B cell (primary cell): ENCODE measurements at regions not wholly inside any gene's neighbourhood (a gene's known extent, or its start where the extent isn't known, plus 50 kb on each side); places are given as distances from the start of the nearest gene placed in this dataset.

Experiments
- EZH2 ChIP-seq: IDR thresholded peaks from 2 replicates; pipeline ENCODE4 v1.6.1; 2012; ENCODE audit warnings: borderline replicate concordance, low read depth, mild to moderate bottlenecking, moderate library complexity, low read length; ENCODE audit not compliant: insufficient read depth, poor library complexity, severe bottlenecking
- TF ChIP-seq, protein P1 (sequence below): fragments of 200-600 bp; IDR thresholded peaks from one replicate; pipeline ENCODE4 v1.8.0; 2022; ENCODE audit warnings: antibody characterized with exemption, mild to moderate bottlenecking

- TF ChIP-seq EZH2 = no peak
- TF ChIP-seq, protein P1, sequence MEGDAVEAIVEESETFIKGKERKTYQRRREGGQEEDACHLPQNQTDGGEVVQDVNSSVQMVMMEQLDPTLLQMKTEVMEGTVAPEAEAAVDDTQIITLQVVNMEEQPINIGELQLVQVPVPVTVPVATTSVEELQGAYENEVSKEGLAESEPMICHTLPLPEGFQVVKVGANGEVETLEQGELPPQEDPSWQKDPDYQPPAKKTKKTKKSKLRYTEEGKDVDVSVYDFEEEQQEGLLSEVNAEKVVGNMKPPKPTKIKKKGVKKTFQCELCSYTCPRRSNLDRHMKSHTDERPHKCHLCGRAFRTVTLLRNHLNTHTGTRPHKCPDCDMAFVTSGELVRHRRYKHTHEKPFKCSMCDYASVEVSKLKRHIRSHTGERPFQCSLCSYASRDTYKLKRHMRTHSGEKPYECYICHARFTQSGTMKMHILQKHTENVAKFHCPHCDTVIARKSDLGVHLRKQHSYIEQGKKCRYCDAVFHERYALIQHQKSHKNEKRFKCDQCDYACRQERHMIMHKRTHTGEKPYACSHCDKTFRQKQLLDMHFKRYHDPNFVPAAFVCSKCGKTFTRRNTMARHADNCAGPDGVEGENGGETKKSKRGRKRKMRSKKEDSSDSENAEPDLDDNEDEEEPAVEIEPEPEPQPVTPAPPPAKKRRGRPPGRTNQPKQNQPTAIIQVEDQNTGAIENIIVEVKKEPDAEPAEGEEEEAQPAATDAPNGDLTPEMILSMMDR = no peak
These were observed 217.9 kb upstream of the NOCT start for GRCh38 chr4:138797646-138798045.
